Tongue (tissue), 1 donor: ENCODE measurements at regions not wholly inside any gene's neighbourhood (a gene's known extent, or its start where the extent isn't known, plus 50 kb on each side); places are given as distances from the start of the nearest gene placed in this dataset.
"Not testable (repeated sequence)": the region's sequence is repeated elsewhere in the genome, so short reads cannot be mapped to it uniquely, and the experiment has no call there.

ENCODE experiments used
- DNase-seq: peaks from one replicate; pipeline ENCODE4 v3.0.0-alpha.2; 2015

- no peak for DNase-seq
Observed at GRCh38 chr3:21020043-21020442, 731.0 kb downstream of the ZNF385D start.

- no peak for DNase-seq
Observed at GRCh38 chr3:21017115-21017852, 733.7 kb downstream of the ZNF385D start.

GRCh38 chr3:21013566-21013965, 737.4 kb downstream of the ZNF385D start:
- DNase-seq = no peak

GRCh38 chr3:20999661-21000060, 751.3 kb downstream of the ZNF385D start:
- DNase-seq = no peak

- no peak for DNase-seq
Observed at GRCh38 chr3:20997183-20997582, 753.8 kb downstream of the ZNF385D start.

GRCh38 chr3:20990896-20991295, 760.1 kb downstream of the ZNF385D start:
- DNase-seq = no peak

GRCh38 chr3:20989653-20990052, 761.4 kb downstream of the ZNF385D start:
- not testable (repeated sequence) for DNase-seq

- peak; percentile 85 for DNase-seq
Observed at GRCh38 chr3:20984594-20985205, 766.3 kb downstream of the ZNF385D start.

- peak; percentile 41 for DNase-seq
Observed at GRCh38 chr3:20975188-20975651, 775.8 kb downstream of the ZNF385D start.

- DNase-seq = peak; percentile 19
Observed at GRCh38 chr3:20974396-20974795, 776.6 kb downstream of the ZNF385D start.

- DNase-seq = not testable (repeated sequence)
Observed at GRCh38 chr3:20970807-20971206, 780.2 kb downstream of the ZNF385D start.

- DNase-seq = not testable (repeated sequence)
Observed at GRCh38 chr3:20967485-20967884, 781.5 kb upstream of the SGO1 start.

GRCh38 chr3:20958161-20958560, 772.2 kb upstream of the SGO1 start:
- DNase-seq = no peak

- DNase-seq = no peak
Observed at GRCh38 chr3:20945892-20946291, 759.9 kb upstream of the SGO1 start.

GRCh38 chr3:20935791-20936190, 749.8 kb upstream of the SGO1 start:
- DNase-seq = no peak

GRCh38 chr3:20931834-20932233, 745.8 kb upstream of the SGO1 start:
- DNase-seq = no peak

GRCh38 chr3:20930034-20930433, 744.0 kb upstream of the SGO1 start:
- no peak for DNase-seq

GRCh38 chr3:20924646-20925385, 738.8 kb upstream of the SGO1 start:
- DNase-seq = no peak

- DNase-seq = not testable (repeated sequence)
Observed at GRCh38 chr3:20921112-20921511, 735.1 kb upstream of the SGO1 start.

GRCh38 chr3:20916951-20917606, 731.1 kb upstream of the SGO1 start:
- DNase-seq = peak; percentile 40

- peak; percentile 90 for DNase-seq
Observed at GRCh38 chr3:20914310-20914709, 728.3 kb upstream of the SGO1 start.

- no peak for DNase-seq
Observed at GRCh38 chr3:20912406-20912805, 726.4 kb upstream of the SGO1 start.

- no peak for DNase-seq
Observed at GRCh38 chr3:20909511-20909910, 723.5 kb upstream of the SGO1 start.
